Keratinocyte (primary cell): ENCODE measurements at regions not wholly inside any gene's neighbourhood (a gene's known extent, or its start where the extent isn't known, plus 50 kb on each side); places are given as distances from the start of the nearest gene placed in this dataset.

ENCODE experiments used
- DNase-seq: peaks from one replicate; pipeline ENCODE4 v3.0.0-alpha.2; 2011; ENCODE audit warnings: low read depth, missing footprints, low spot score
- FAIRE-seq: peaks from 2 replicates; lab custom pipeline; 2011; peaks lifted over from hg19 to GRCh38; lab: Jason Lieb, UNC
- H2AFZ ChIP-seq: 2 replicates; pipeline ENCODE4 v1.6.0; 2012; ENCODE audit warnings: low read length, control low read depth, inconsistent platforms; ENCODE audit not compliant: control insufficient read depth
- H3K27ac ChIP-seq: 2 replicates; pipeline ENCODE4 v1.5.1; 2011; ENCODE audit warnings: low read length; ENCODE audit not compliant: control insufficient read depth, insufficient read depth
- H3K27me3 ChIP-seq: 3 replicates; pipeline ENCODE4 v1.6.0; 2011; ENCODE audit warnings: low read length; ENCODE audit not compliant: control insufficient read depth, insufficient read depth; ENCODE audit errors: extremely low read depth
- H3K36me3 ChIP-seq, 2 experiments: 2 replicates in 1 of 2; 3 replicates in 1 of 2; pipeline ENCODE4 v1.5.1; 2011; ENCODE audit warnings: low read length in 2 of 2, mild to moderate bottlenecking in 1 of 2; ENCODE audit not compliant: control insufficient read depth in 2 of 2, insufficient read depth in 2 of 2; ENCODE audit errors: extremely low read depth in 1 of 2
- H3K4me1 ChIP-seq: 3 replicates; pipeline ENCODE4 v1.5.1; 2011; ENCODE audit warnings: low read length; ENCODE audit not compliant: control insufficient read depth, insufficient read depth; ENCODE audit errors: extremely low read depth
- H3K4me2 ChIP-seq: 3 replicates; pipeline ENCODE4 v1.6.0; 2011; ENCODE audit warnings: low read depth, low read length; ENCODE audit not compliant: control insufficient read depth, insufficient read depth; ENCODE audit errors: extremely low read depth
- H3K4me3 ChIP-seq, 3 experiments: fragments of 200-600 bp in 1 of 3; sonication (generic) in 1 of 3; 2 replicates in 2 of 3; 3 replicates in 1 of 3; pipeline ENCODE4 v1.5.1; 2011 to 2016; ENCODE audit warnings: low read length in 3 of 3, mild to moderate bottlenecking in 3 of 3, control low read depth in 2 of 3, inconsistent platforms in 1 of 3, low read depth in 1 of 3, mixed read lengths in 1 of 3, mixed run types in 1 of 3, moderate library complexity in 1 of 3; ENCODE audit not compliant: control insufficient read depth in 2 of 3, insufficient read depth in 2 of 3; ENCODE audit errors: extremely low read depth in 1 of 3
- H3K79me2 ChIP-seq: 2 replicates; pipeline ENCODE4 v1.6.0; 2012; ENCODE audit warnings: low read length; ENCODE audit not compliant: control insufficient read depth, insufficient read depth
- H3K9ac ChIP-seq: 3 replicates; pipeline ENCODE4 v1.6.0; 2011; ENCODE audit warnings: low read length; ENCODE audit not compliant: control insufficient read depth, insufficient read depth; ENCODE audit errors: extremely low read depth
- H3K9me1 ChIP-seq: 3 replicates; pipeline ENCODE4 v1.6.0; 2011; ENCODE audit warnings: low read length; ENCODE audit not compliant: control insufficient read depth, insufficient read depth; ENCODE audit errors: extremely low read depth
- H3K9me3 ChIP-seq: 2 replicates; pipeline ENCODE4 v1.5.1; 2012; ENCODE audit warnings: low read depth, low read length; ENCODE audit not compliant: control insufficient read depth
- H4K20me1 ChIP-seq: 3 replicates; pipeline ENCODE4 v1.6.0; 2011; ENCODE audit warnings: low read length; ENCODE audit not compliant: control insufficient read depth, insufficient read depth; ENCODE audit errors: extremely low read depth
- EZH2 ChIP-seq: IDR thresholded peaks from one replicate; pipeline ENCODE4 v1.6.1; 2012; ENCODE audit warnings: inconsistent platforms, mild to moderate bottlenecking, low read length, moderate library complexity
- dilution Hi-C: fragments of 300-500 bp; cut with MboI; formaldehyde crosslinking; loops from one replicate; pipeline ENCODE4 v1.7.0; 2020; ENCODE audit warnings: low sequenced_read_pairs; ENCODE audit not compliant: extremely low pct_ligation_motif_present
- TF ChIP-seq, protein P1 (sequence below), 3 experiments: IDR thresholded peaks in 1 of 3; conservative IDR thresholded peaks in 1 of 3; optimal IDR thresholded peaks in 1 of 3; 2 replicates in 2 of 3; 3 replicates in 1 of 3; pipeline versions ENCODE3 to v1.5.1; 2011; ENCODE audit warnings: low read length in 3 of 3, mild to moderate bottlenecking in 3 of 3, moderate library complexity in 2 of 3, control low read depth in 1 of 3, inconsistent platforms in 1 of 3; ENCODE audit not compliant: insufficient read depth in 2 of 3; ENCODE audit errors: extremely low read depth in 1 of 3

- dilution Hi-C loops, result no loop called here
- FAIRE-seq (no peak), DNase-seq (no peak)
- H3K27me3 ChIP-seq, result no peaks in the 10 kb centered on the region
- H3K4me1 ChIP-seq, result no peaks in the 10 kb centered on the region
- H3K36me3 ChIP-seq, result no peaks in the 10 kb centered on the region
- no peaks in the 10 kb centered on the region for H3K79me2 ChIP-seq
- H3K9me1 ChIP-seq, result no peaks in the 10 kb centered on the region
- H2AFZ ChIP-seq, result no peak overlapping the region
- TF ChIP-seq EZH2, result no peak
- TF ChIP-seq, protein P1, sequence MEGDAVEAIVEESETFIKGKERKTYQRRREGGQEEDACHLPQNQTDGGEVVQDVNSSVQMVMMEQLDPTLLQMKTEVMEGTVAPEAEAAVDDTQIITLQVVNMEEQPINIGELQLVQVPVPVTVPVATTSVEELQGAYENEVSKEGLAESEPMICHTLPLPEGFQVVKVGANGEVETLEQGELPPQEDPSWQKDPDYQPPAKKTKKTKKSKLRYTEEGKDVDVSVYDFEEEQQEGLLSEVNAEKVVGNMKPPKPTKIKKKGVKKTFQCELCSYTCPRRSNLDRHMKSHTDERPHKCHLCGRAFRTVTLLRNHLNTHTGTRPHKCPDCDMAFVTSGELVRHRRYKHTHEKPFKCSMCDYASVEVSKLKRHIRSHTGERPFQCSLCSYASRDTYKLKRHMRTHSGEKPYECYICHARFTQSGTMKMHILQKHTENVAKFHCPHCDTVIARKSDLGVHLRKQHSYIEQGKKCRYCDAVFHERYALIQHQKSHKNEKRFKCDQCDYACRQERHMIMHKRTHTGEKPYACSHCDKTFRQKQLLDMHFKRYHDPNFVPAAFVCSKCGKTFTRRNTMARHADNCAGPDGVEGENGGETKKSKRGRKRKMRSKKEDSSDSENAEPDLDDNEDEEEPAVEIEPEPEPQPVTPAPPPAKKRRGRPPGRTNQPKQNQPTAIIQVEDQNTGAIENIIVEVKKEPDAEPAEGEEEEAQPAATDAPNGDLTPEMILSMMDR (optimal IDR thresholded peaks at IDR 0.05 in 1 of 3, IDR thresholded peaks at IDR 0.05 in 1 of 3, conservative IDR thresholded peaks at IDR 0.05 in 1 of 3; ENCODE audit: extremely low read depth in 1 of 3, insufficient read depth in 2 of 3, low read length in 3 of 3), result no peak
- no peaks in the 10 kb centered on the region for H4K20me1 ChIP-seq
- no peak overlapping the region for H3K4me2 ChIP-seq
- H3K27ac ChIP-seq, result no peak overlapping the region
- H3K4me3 ChIP-seq, result no peak overlapping the region
- no peak overlapping the region for H3K9ac ChIP-seq
- H3K9me3 ChIP-seq, result no peaks in the 10 kb centered on the region
These were observed 225.9 kb upstream of the GOT2 start for GRCh38 chr16:58960034-58960433.

- dilution Hi-C loops, result no loop called here
- FAIRE-seq (no peak), DNase-seq (no peak)
- Histone ChIP-seq H3K79me2 (no peaks in the 10 kb centered on the region), H3K9ac (no peak overlapping the region), H2AFZ (no peak overlapping the region), H3K4me1 (no peaks in the 10 kb centered on the region), H4K20me1 (no peaks in the 10 kb centered on the region), H3K27me3 (no peaks in the 10 kb centered on the region), H3K4me3 (no peak overlapping the region), H3K27ac (no peak overlapping the region), H3K9me1 (no peaks in the 10 kb centered on the region), H3K4me2 (no peak overlapping the region), H3K9me3 (no peaks in the 10 kb centered on the region), H3K36me3 (no peaks in the 10 kb centered on the region)
- TF ChIP-seq EZH2, result no peak
- TF ChIP-seq, protein P1 (optimal IDR thresholded peaks at IDR 0.05 in 1 of 3, IDR thresholded peaks at IDR 0.05 in 1 of 3, conservative IDR thresholded peaks at IDR 0.05 in 1 of 3; ENCODE audit: extremely low read depth in 1 of 3, insufficient read depth in 2 of 3, low read length in 3 of 3), result no peak
These were observed 224.6 kb upstream of the GOT2 start for GRCh38 chr16:58958749-58959148.
